ENCODE measurements at regions not wholly inside any gene's neighbourhood (a gene's known extent, or its start where the extent isn't known, plus 50 kb on each side); places are given as distances from the start of the nearest gene placed in this dataset.
"Not testable (repeated sequence)": the region's sequence is repeated elsewhere in the genome, so short reads cannot be mapped to it uniquely, and the experiment has no call there.

GRCh38 chr2:234258562-234259141, 208.2 kb downstream of the SPP2 start:
- Mint-ChIP-seq H3K9me3 (no peaks in the 10 kb centered on the region), H3K36me3 (ENCODE audit: low read depth) (no peaks in the 10 kb centered on the region), H3K4me3 (no peak overlapping the region), H3K27me3 (ENCODE audit: low read depth) (no peaks in the 10 kb centered on the region), H3K4me1 (ENCODE audit: low read depth) (peaks cover 11% of the 10 kb centered on the region), H3K27ac (no peak overlapping the region)
- peak; percentile 22 for DNase-seq
- intact Hi-C loops (cut with micrococcal nuclease): loop anchor here (2.0 kb wide), 2 partner anchors 14 to 122 kb away; no protein-coding TSS in a partner anchor
- CTCF ChIA-PET: interaction anchor here (1.0 kb wide), 2 partner anchors 13 to 108 kb away, joined by 3 read pairs; no protein-coding TSS in a partner anchor

- H3K4me3 Mint-ChIP-seq: no peak overlapping the region
- intact Hi-C loops (cut with micrococcal nuclease): loop anchor here (2.0 kb wide), 2 partner anchors 15 to 121 kb away; no protein-coding TSS in a partner anchor
- CTCF ChIA-PET: interaction anchor here (1.0 kb wide), 2 partner anchors 14 to 109 kb away, joined by 3 read pairs; no protein-coding TSS in a partner anchor
- peak; percentile 60 for DNase-seq
- H3K4me1 Mint-ChIP-seq (ENCODE audit: low read depth): peaks cover 11% of the 10 kb centered on the region
- no peaks in the 10 kb centered on the region for H3K36me3 Mint-ChIP-seq (ENCODE audit: low read depth)
- no peaks in the 10 kb centered on the region for H3K9me3 Mint-ChIP-seq
- no peak overlapping the region for H3K27ac Mint-ChIP-seq
- no peaks in the 10 kb centered on the region for H3K27me3 Mint-ChIP-seq (ENCODE audit: low read depth)
Measured at GRCh38 chr2:234257859-234258561, 207.5 kb downstream of the SPP2 start.

- H3K36me3 Mint-ChIP-seq (ENCODE audit: low read depth): no peaks in the 10 kb centered on the region
- H3K27ac Mint-ChIP-seq: no peak overlapping the region
- H3K9me3 Mint-ChIP-seq: no peaks in the 10 kb centered on the region
- no peaks in the 10 kb centered on the region for H3K27me3 Mint-ChIP-seq (ENCODE audit: low read depth)
- CTCF ChIA-PET: no interaction called here
- no peak for DNase-seq
- H3K4me1 Mint-ChIP-seq (ENCODE audit: low read depth): peaks cover 11% of the 10 kb centered on the region
- intact Hi-C loops (cut with micrococcal nuclease): no loop called here
- H3K4me3 Mint-ChIP-seq: no peak overlapping the region
Measured at GRCh38 chr2:234256516-234256915, 206.0 kb downstream of the SPP2 start.

GRCh38 chr2:234254783-234255521, 204.4 kb downstream of the SPP2 start:
- H3K4me1 Mint-ChIP-seq (ENCODE audit: low read depth): peaks cover 11% of the 10 kb centered on the region
- H3K4me3 Mint-ChIP-seq: no peak overlapping the region
- no peaks in the 10 kb centered on the region for H3K27me3 Mint-ChIP-seq (ENCODE audit: low read depth)
- CTCF ChIA-PET: interaction anchor here (0.7 to 0.8 kb wide), 2 partner anchors 92 to 259 kb away, joined by 3 read pairs; no protein-coding TSS in a partner anchor
- no peaks in the 10 kb centered on the region for H3K9me3 Mint-ChIP-seq
- H3K36me3 Mint-ChIP-seq (ENCODE audit: low read depth): no peaks in the 10 kb centered on the region
- H3K27ac Mint-ChIP-seq: no peak overlapping the region
- DNase-seq: no peak
- intact Hi-C loops (cut with micrococcal nuclease): no loop called here

- H3K36me3 Mint-ChIP-seq (ENCODE audit: low read depth): no peaks in the 10 kb centered on the region
- no peaks in the 10 kb centered on the region for H3K9me3 Mint-ChIP-seq
- CTCF ChIA-PET: no interaction called here
- intact Hi-C loops (cut with micrococcal nuclease): no loop called here
- no peak overlapping the region for H3K27ac Mint-ChIP-seq
- no peak for DNase-seq
- peaks cover 2% of the 10 kb centered on the region for H3K4me1 Mint-ChIP-seq (ENCODE audit: low read depth)
- H3K27me3 Mint-ChIP-seq (ENCODE audit: low read depth): no peaks in the 10 kb centered on the region
- H3K4me3 Mint-ChIP-seq: no peak overlapping the region
Measured at GRCh38 chr2:234252772-234253171, 202.3 kb downstream of the SPP2 start.

- H3K4me3 Mint-ChIP-seq: no peak overlapping the region
- CTCF ChIA-PET: interaction anchor here (1.1 kb wide), 1 partner anchor 274 kb away, joined by 3 read pairs; no protein-coding TSS in a partner anchor
- H3K9me3 Mint-ChIP-seq: no peaks in the 10 kb centered on the region
Measured at GRCh38 chr2:234251326-234252271, 201.1 kb downstream of the SPP2 start.

GRCh38 chr2:234250926-234251325, 200.4 kb downstream of the SPP2 start:
- no peaks in the 10 kb centered on the region for H3K4me1 Mint-ChIP-seq (ENCODE audit: low read depth)
- CTCF ChIA-PET: no interaction called here
- DNase-seq: no peak
- no peaks in the 10 kb centered on the region for H3K27me3 Mint-ChIP-seq (ENCODE audit: low read depth)
- H3K4me3 Mint-ChIP-seq: no peak overlapping the region
- H3K27ac Mint-ChIP-seq: no peak overlapping the region
- no peaks in the 10 kb centered on the region for H3K36me3 Mint-ChIP-seq (ENCODE audit: low read depth)
- intact Hi-C loops (cut with micrococcal nuclease): no loop called here
- no peaks in the 10 kb centered on the region for H3K9me3 Mint-ChIP-seq

More at GRCh38 chr2:234251326-234252271, 201.1 kb downstream of the SPP2 start:
- H3K4me1 Mint-ChIP-seq (ENCODE audit: low read depth): no peaks in the 10 kb centered on the region
- no peak overlapping the region for H3K27ac Mint-ChIP-seq
- DNase-seq: no peak
- intact Hi-C loops (cut with micrococcal nuclease): no loop called here
- no peaks in the 10 kb centered on the region for H3K36me3 Mint-ChIP-seq (ENCODE audit: low read depth)
- no peaks in the 10 kb centered on the region for H3K27me3 Mint-ChIP-seq (ENCODE audit: low read depth)

GRCh38 chr2:234249873-234250272, 199.4 kb downstream of the SPP2 start:
- no peaks in the 10 kb centered on the region for H3K9me3 Mint-ChIP-seq
- no peaks in the 10 kb centered on the region for H3K36me3 Mint-ChIP-seq (ENCODE audit: low read depth)
- H3K4me1 Mint-ChIP-seq (ENCODE audit: low read depth): peaks cover 1% of the 10 kb centered on the region
- intact Hi-C loops (cut with micrococcal nuclease): no loop called here
- no peak for DNase-seq
- no peak overlapping the region for H3K4me3 Mint-ChIP-seq
- H3K27ac Mint-ChIP-seq: no peak overlapping the region
- no peaks in the 10 kb centered on the region for H3K27me3 Mint-ChIP-seq (ENCODE audit: low read depth)
- CTCF ChIA-PET: no interaction called here

GRCh38 chr2:234249034-234249735, 198.7 kb downstream of the SPP2 start:
- H3K36me3 Mint-ChIP-seq (ENCODE audit: low read depth): no peaks in the 10 kb centered on the region
- no peaks in the 10 kb centered on the region for H3K9me3 Mint-ChIP-seq
- DNase-seq: no peak
- H3K27ac Mint-ChIP-seq: no peak overlapping the region
- no peaks in the 10 kb centered on the region for H3K27me3 Mint-ChIP-seq (ENCODE audit: low read depth)
- no peak overlapping the region for H3K4me3 Mint-ChIP-seq
- peaks cover 3% of the 10 kb centered on the region for H3K4me1 Mint-ChIP-seq (ENCODE audit: low read depth)
- CTCF ChIA-PET: interaction anchor here (0.8 kb wide), 1 partner anchor 252 kb away, joined by 3 read pairs; no protein-coding TSS in a partner anchor
- intact Hi-C loops (cut with micrococcal nuclease): no loop called here

GRCh38 chr2:234248213-234248710, 197.8 kb downstream of the SPP2 start:
- H3K4me3 Mint-ChIP-seq; DNase-seq; H3K27me3 Mint-ChIP-seq (ENCODE audit: low read depth); H3K4me1 Mint-ChIP-seq (ENCODE audit: low read depth); H3K27ac Mint-ChIP-seq; intact Hi-C loops (cut with micrococcal nuclease); H3K36me3 Mint-ChIP-seq (ENCODE audit: low read depth); H3K9me3 Mint-ChIP-seq: not testable (repeated sequence)
- CTCF ChIA-PET: interaction anchor here (0.8 kb wide), 1 partner anchor 253 kb away, joined by 3 read pairs; no protein-coding TSS in a partner anchor

GRCh38 chr2:234247453-234248180, 197.1 kb downstream of the SPP2 start:
- Mint-ChIP-seq H3K4me1 (ENCODE audit: low read depth) (peaks cover 9% of the 10 kb centered on the region), H3K27me3 (ENCODE audit: low read depth) (no peaks in the 10 kb centered on the region), H3K27ac (no peak overlapping the region), H3K9me3 (no peaks in the 10 kb centered on the region), H3K36me3 (ENCODE audit: low read depth) (no peaks in the 10 kb centered on the region), H3K4me3 (no peak overlapping the region)
- CTCF ChIA-PET: no interaction called here
- DNase-seq: no peak
- intact Hi-C loops (cut with micrococcal nuclease): no loop called here

Measured in activated naive CD4-positive, alpha-beta T cell treated with anti-CD3 and anti-CD28 coated beads for 36 hours (primary cell).